Cerebellar cortex (tissue), 1 donor: ENCODE measurements at regions not wholly inside any gene's neighbourhood (a gene's known extent, or its start where the extent isn't known, plus 50 kb on each side); places are given as distances from the start of the nearest gene placed in this dataset.
A peak's percentile ranks its signal among the peaks of the same experiment; 100 is the strongest.
"Not testable (repeated sequence)": the region's sequence is repeated elsewhere in the genome, so short reads cannot be mapped to it uniquely, and the experiment has no call there.

Source experiments
- DNase-seq: peaks from one replicate; pipeline ENCODE4 v3.0.0-alpha.2; 2015; ENCODE audit warnings: low spot score

- no peak for DNase-seq
Measured at GRCh38 chr7:42720991-42721796, 190.7 kb downstream of the C7orf25 start.

- DNase-seq, result no peak
Measured at GRCh38 chr7:42720012-42720411, 191.9 kb downstream of the C7orf25 start.

GRCh38 chr7:42718466-42718865 lies 193.4 kb downstream of the C7orf25 start:
- not testable (repeated sequence) for DNase-seq

- no peak for DNase-seq
Measured at GRCh38 chr7:42714356-42714755, 197.5 kb downstream of the C7orf25 start.

- DNase-seq, result no peak
Measured at GRCh38 chr7:42709284-42709683, 202.6 kb downstream of the C7orf25 start.

GRCh38 chr7:42704710-42705109 lies 207.2 kb downstream of the C7orf25 start:
- DNase-seq, result no peak

GRCh38 chr7:42702647-42703046 lies 209.2 kb downstream of the C7orf25 start:
- DNase-seq, result no peak

- DNase-seq, result no peak
Measured at GRCh38 chr7:42700406-42701327, 211.2 kb downstream of the C7orf25 start.

GRCh38 chr7:42699380-42700178 lies 212.3 kb downstream of the C7orf25 start:
- DNase-seq, result no peak

GRCh38 chr7:42698600-42699374 lies 213.1 kb downstream of the C7orf25 start:
- DNase-seq, result no peak

GRCh38 chr7:42694894-42695507 lies 216.9 kb downstream of the C7orf25 start:
- no peak for DNase-seq

GRCh38 chr7:42693722-42694121 lies 218.1 kb downstream of the C7orf25 start:
- DNase-seq, result no peak

GRCh38 chr7:42692621-42693020 lies 219.2 kb downstream of the C7orf25 start:
- DNase-seq, result no peak

- peak; percentile 22 for DNase-seq
Measured at GRCh38 chr7:42690794-42691639, 220.9 kb downstream of the C7orf25 start.

- DNase-seq, result no peak
Measured at GRCh38 chr7:42689626-42690025, 222.2 kb downstream of the C7orf25 start.

GRCh38 chr7:42688056-42688371 lies 223.9 kb downstream of the C7orf25 start:
- DNase-seq, result no peak

- DNase-seq, result no peak
Measured at GRCh38 chr7:42687211-42688055, 224.4 kb downstream of the C7orf25 start.

- no peak for DNase-seq
Measured at GRCh38 chr7:42686594-42687156, 225.2 kb downstream of the C7orf25 start.

GRCh38 chr7:42685911-42686310 lies 226.0 kb downstream of the C7orf25 start:
- no peak for DNase-seq
